GM18507 (cell line): ENCODE measurements at regions not wholly inside any gene's neighbourhood (a gene's known extent, or its start where the extent isn't known, plus 50 kb on each side); places are given as distances from the start of the nearest gene placed in this dataset.

Experiments used
- DNase-seq: peaks from one replicate; pipeline ENCODE4 v3.0.0; 2011; ENCODE audit warnings: low read depth; ENCODE audit not compliant: insufficient read length; ENCODE audit errors: extremely low spot score
- FAIRE-seq: peaks from 2 replicates; lab custom pipeline; 2011; peaks lifted over from hg19 to GRCh38; lab: Jason Lieb, UNC

DNA sequence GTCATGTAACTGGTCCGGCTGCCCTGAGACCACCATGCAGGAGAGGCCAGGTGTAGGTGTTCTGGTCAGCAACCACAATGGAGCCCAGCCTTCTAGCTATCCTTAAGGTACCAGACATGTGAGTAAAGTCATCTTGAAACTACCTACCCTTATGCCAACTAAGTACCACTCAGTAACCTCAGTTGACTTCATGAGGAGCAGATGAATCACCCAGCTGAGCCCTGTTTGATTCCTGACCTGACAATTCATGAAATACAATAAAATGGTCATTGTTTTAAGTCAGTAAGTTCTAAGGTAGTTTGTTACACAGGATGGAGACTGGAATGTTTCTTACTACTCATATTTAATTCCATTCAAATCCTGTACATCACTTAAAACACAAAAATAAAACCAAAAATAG is 113.1 kb upstream of the LMO4 start:
- FAIRE-seq = no peak

DNA sequence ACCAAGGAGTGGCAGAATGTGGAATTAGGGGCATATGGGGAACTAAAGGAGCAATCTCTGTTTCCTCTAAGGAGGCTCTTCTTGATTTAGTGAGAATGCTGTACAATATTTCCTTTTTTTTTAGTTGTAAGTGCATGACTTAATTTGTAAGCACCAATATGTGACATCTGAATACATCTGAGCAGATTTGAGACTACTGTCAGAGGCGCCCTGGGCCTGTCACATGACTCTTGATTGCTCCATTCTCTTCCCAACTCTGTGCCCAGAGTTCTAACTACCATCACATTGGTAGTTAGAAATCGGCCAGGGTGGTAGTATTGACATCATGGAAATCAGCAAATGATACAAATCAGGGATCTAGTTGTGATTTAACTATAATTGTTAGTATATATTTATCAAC is 110.1 kb upstream of the LMO4 start:
- no peak for DNase-seq
- no peak for FAIRE-seq

More for the DNA sequence above, 113.1 kb upstream of the LMO4 start:
- no peak for DNase-seq

- FAIRE-seq (no peak), DNase-seq (no peak)
These were observed 109.5 kb upstream of the LMO4 start for GRCh38 chr1:87219141-87219540.

DNA sequence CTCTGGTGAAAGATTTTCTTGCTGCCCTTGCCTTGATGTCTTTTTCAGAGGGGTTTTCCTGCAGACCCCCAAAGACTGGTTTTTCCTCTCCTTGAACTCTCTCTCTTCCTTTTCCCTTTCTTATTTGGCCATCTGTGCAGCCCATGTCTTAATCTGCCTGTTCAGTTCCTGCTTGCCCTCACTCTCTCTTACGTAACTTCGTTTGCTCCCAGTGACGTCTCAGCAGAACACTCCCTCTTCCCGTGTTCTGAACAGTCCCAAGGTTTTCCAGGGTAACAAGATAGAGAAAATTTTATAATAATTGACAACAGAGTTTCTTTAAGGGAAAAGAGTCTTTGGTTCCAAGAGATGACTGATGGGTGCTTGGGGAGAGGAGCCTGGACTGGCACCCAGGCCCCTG is 109.1 kb upstream of the LMO4 start:
- no peak for FAIRE-seq
- DNase-seq = no peak

DNA sequence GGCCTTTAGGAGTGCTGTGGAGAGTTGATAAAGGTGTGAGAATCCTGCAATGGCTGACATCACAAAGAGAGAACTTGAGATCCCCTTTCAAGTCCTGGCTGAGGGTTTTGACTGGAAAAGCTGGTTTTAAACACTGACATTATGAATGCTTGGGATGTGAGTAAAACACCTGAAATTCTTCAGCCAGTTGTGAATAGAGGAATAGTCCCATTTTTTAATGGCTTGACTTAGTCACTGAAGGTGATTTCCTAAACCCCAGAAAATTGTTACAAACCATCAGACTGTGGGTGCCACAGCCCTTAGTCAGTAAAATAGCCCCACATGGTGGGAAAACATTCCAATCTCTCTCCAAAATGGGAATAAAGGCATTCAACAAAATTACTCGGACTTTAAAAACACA is 107.7 kb upstream of the LMO4 start:
- FAIRE-seq (no peak), DNase-seq (no peak)

DNA sequence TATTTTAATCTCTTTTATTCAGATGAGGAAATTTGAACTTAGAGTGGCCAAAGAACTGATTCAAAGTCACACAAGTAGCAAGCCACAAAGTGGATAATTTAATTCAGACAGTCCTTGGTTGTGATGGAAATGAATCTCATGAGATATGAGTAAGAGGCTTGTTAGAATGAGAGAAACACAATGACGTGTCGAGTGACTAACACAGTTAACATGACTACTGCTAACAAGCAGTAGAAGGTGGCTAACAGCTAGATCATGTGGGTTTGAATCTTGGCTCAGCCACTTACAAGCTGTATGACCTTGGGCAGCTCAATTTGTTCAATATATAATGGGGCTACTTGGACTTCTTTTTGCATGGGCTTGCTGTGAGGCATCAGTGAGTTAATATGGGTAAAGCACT is 104.5 kb upstream of the LMO4 start:
- no peak for DNase-seq
- no peak for FAIRE-seq

DNA sequence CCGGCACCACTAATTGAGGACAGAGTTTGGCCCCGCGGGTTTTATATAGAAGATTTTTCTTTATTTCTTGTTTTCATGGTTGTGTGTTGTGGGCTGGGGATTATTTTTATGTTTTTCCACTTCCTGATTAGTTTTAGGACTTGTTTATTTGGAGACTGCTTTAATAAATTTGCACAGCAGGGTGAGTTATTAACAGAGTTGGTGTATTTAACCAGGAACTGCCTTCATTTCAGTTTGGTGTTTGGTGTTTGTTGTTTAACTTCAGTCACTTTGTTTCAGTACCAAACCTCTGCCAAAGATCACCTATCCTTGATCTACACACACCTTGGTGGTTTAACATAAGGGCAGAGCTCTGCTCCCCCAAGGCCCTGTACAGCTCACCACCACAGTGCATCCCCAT is 103.5 kb upstream of the LMO4 start:
- FAIRE-seq = no peak

GRCh38 chr1:87226341-87226760 is 102.3 kb upstream of the LMO4 start:
- no peak for FAIRE-seq
- DNase-seq = no peak

More for the DNA sequence above, 103.5 kb upstream of the LMO4 start:
- no peak for DNase-seq

GRCh38 chr1:87227651-87228050 is 101.0 kb upstream of the LMO4 start:
- FAIRE-seq (no peak), DNase-seq (no peak)

DNA sequence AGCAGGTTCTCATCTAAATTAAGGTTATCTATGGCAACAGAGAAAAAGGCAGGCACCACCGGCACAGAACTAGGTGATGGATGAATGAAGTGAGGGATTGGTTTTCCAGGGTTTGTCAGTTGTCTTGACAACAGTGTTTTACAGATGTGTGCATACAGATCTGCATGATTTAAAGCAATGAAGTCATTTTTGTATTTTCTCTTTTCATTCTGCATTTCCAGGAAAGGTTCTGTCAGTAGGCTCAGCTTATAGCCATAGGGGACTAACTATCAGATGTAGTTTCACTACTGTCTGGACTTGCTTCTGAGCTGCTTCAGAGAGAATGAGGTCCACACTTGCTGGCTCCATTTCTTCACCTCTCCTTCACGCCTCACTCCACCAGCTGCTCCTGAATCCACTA is 98.2 kb upstream of the LMO4 start:
- FAIRE-seq = no peak
- no peak for DNase-seq

- DNase-seq = no peak
These were observed 96.8 kb upstream of the LMO4 start for GRCh38 chr1:87231703-87232367.

GRCh38 chr1:87236585-87236984 is 92.1 kb upstream of the LMO4 start:
- no peak for FAIRE-seq
- no peak for DNase-seq

More at GRCh38 chr1:87231703-87232367, 96.8 kb upstream of the LMO4 start:
- no peak for FAIRE-seq

DNA sequence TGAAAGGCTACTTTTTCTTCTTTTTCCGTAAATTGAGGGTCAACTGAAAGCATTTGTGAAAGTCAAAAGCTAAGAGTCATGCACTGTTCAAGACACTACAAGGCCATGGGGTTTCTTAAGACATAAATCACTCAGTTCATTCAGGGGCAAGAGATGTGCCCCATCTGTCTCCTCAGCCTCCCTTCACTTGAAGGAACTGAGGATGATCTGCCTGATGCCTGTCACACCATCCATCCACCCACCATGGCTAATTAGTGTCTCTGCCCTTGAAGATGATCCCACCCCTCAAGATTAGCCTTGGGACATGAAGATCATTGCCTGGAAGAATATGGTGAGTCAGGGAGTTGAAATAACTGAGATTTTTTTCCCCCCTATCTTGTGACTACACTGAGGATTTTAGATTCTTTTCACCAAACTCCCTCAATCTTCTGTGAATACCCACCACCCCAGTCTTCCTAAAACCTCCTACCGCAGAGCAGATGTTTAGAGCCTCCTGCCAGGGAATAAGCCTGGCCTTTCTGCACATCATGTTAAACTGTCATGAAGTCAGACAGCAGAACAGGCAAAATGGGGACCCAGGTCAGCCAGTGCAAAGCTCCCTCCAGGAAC is 88.6 kb upstream of the LMO4 start:
- no peak for FAIRE-seq
- DNase-seq = no peak

DNA sequence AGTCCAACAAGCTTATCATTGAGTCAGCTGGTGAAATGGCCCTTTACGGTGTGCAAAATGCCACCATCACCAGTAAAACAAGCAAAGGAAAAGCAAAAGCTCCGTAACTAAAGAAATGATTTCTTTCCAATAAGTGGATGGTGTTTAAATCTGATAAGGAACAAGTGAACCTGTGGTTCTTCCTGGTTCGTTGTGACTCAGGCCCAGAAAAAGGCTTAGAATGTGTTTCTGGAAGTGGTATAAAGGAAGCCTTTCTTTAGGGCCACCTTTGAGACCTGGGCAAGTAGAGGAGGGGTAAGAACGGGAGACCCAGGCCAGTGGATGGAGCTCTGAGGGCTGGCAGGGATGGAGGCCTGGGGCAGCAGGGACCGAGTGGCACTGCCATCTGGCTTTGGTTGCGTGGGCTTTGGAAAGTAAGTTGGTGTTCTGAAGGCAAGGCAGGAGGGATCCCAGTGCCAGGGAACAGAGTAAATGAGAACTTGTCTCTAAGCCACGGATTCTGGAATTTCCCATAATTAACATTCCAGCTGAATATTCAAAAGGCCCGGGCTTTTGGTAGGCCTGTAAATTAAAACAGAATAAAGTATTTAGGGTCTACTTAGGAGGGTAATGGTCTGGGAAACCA is 87.9 kb upstream of the LMO4 start:
- FAIRE-seq = no peak
- no peak for DNase-seq

- FAIRE-seq (no peak), DNase-seq (no peak)
These were observed 86.1 kb upstream of the LMO4 start for GRCh38 chr1:87242445-87243185.

GRCh38 chr1:87243573-87243972 is 85.1 kb upstream of the LMO4 start:
- FAIRE-seq = no peak
- no peak for DNase-seq

- DNase-seq = no peak
- FAIRE-seq = no peak
These were observed 82.2 kb upstream of the LMO4 start for GRCh38 chr1:87246436-87246835.

DNA sequence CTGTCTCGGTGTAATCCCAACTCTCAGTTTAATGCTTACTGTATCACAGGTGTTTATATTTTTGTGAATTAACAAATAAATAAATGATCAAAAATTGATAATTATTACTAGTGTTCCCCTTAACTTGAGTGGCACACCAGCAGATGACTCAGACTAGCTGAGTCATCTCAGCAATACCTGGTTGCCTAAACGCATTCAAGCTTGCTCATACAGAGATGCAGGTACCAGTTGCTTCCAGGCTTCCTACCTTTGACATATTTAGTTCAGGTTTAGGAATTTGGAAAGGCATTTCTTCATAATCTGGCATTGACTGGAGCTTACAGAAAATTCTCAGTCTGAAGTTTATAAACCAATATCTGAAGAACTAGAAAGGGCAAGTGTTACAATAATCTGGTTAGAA is 78.9 kb upstream of the LMO4 start:
- DNase-seq (no peak), FAIRE-seq (no peak)

DNA sequence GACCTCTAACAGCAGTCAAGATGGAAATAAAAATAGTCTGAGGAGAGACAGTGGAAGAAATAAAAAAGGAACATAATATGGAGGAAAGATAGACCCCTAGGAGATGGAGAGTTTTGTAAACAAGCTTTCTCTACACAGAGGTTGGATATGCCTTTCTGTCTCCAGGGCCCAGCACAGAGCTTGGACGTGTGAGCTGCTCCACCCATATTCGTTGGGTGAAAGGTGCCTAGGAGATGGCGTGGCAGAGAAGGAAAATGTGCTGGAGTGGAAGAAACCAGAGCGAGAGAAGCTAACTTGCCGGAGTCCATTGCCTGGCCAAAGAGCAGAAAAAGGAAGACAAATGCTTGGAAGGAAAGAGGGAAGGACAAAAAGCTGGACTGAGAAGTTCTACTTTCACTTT is 78.3 kb upstream of the LMO4 start:
- DNase-seq = no peak
- FAIRE-seq = no peak

DNA sequence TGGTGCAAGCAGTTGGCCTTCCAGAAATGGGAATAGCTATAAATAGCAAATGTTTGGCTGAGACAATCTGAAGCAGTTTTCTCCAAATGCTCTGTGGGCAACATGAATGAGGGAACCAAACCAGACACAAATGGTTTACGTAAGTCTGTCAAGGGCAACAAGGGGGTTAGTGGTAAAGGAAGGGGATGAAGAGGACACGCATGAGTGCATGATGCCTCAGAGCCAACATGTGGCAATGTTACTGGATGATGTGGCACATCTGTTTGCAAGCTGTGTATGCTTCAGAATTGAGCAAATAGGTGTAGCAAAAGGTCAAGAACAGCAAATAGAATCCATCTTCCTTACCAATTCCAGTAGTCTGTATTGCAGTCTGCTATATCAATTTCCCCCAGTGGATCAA is 76.3 kb upstream of the LMO4 start:
- FAIRE-seq = no peak
- DNase-seq = no peak
